ENCODE measurements at regions not wholly inside any gene's neighbourhood (a gene's known extent, or its start where the extent isn't known, plus 50 kb on each side); places are given as distances from the start of the nearest gene placed in this dataset.

- no peak for ATAC-seq
- no peak for TF ChIP-seq TCF4 (CRISPR knock-in tag; IDR thresholded peaks at IDR 0.05; ENCODE audit: borderline replicate concordance)
- TF ChIP-seq ZFP3 (CRISPR knock-in tag; IDR thresholded peaks at IDR 0.05): no peak
- TF ChIP-seq ISL1 (CRISPR knock-in tag; IDR thresholded peaks at IDR 0.05): no peak
- TF ChIP-seq GLIS3 (CRISPR knock-in tag; IDR thresholded peaks at IDR 0.05): no peak
- no peak for TF ChIP-seq POU6F1 (CRISPR knock-in tag; IDR thresholded peaks at IDR 0.05; ENCODE audit: borderline replicate concordance, low read depth)
- TF ChIP-seq SNAI2 (CRISPR knock-in tag; IDR thresholded peaks at IDR 0.05): no peak
- TF ChIP-seq ZNF8 (CRISPR knock-in tag; IDR thresholded peaks at IDR 0.05): no peak
- TF ChIP-seq RARB (CRISPR knock-in tag; IDR thresholded peaks at IDR 0.05): no peak
- TF ChIP-seq TOX (CRISPR knock-in tag; IDR thresholded peaks at IDR 0.05; ENCODE audit: borderline replicate concordance): no peak
These were observed 120.4 kb downstream of the ZNF608 start for GRCh38 chr5:124626053-124626452.

- TF ChIP-seq ZNF565 (CRISPR knock-in tag; conservative IDR thresholded peaks at IDR 0.05; ENCODE audit: low read depth) (no peak), CSDC2 (CRISPR knock-in tag; IDR thresholded peaks at IDR 0.05) (no peak), ZFP30 (CRISPR knock-in tag; IDR thresholded peaks at IDR 0.05) (no peak), ESRRG (CRISPR knock-in tag; IDR thresholded peaks at IDR 0.05) (no peak), GLIS3 (CRISPR knock-in tag; IDR thresholded peaks at IDR 0.05) (no peak)
- no peak for ATAC-seq
These were observed 123.2 kb downstream of the ZNF608 start for GRCh38 chr5:124623265-124623664.

- no peak for TF ChIP-seq BACH2 (CRISPR knock-in tag; IDR thresholded peaks at IDR 0.05; ENCODE audit: borderline replicate concordance)
- TF ChIP-seq GLIS3 (CRISPR knock-in tag; IDR thresholded peaks at IDR 0.05): no peak
- TF ChIP-seq ZFP30 (CRISPR knock-in tag; IDR thresholded peaks at IDR 0.05): no peak
- TF ChIP-seq TCF4 (CRISPR knock-in tag; IDR thresholded peaks at IDR 0.05; ENCODE audit: borderline replicate concordance): no peak
- TF ChIP-seq ARNTL (CRISPR knock-in tag; IDR thresholded peaks at IDR 0.05; ENCODE audit: borderline replicate concordance, low read depth): no peak
- TF ChIP-seq POU6F1 (CRISPR knock-in tag; IDR thresholded peaks at IDR 0.05; ENCODE audit: borderline replicate concordance, low read depth): no peak
- TF ChIP-seq CREB5 (CRISPR knock-in tag; IDR thresholded peaks at IDR 0.05; ENCODE audit: low read depth): no peak
- no peak for ATAC-seq
These were observed 123.6 kb downstream of the ZNF608 start for GRCh38 chr5:124622851-124623250.

- ATAC-seq: no peak
- no peak for TF ChIP-seq ESRRG (CRISPR knock-in tag; IDR thresholded peaks at IDR 0.05)
- no peak for TF ChIP-seq POU6F1 (CRISPR knock-in tag; IDR thresholded peaks at IDR 0.05; ENCODE audit: borderline replicate concordance, low read depth)
- TF ChIP-seq ZNF70 (CRISPR knock-in tag; IDR thresholded peaks at IDR 0.05): no peak
- no peak for TF ChIP-seq ZC3H10 (CRISPR knock-in tag; IDR thresholded peaks at IDR 0.05)
- TF ChIP-seq SNAI2 (CRISPR knock-in tag; IDR thresholded peaks at IDR 0.05): no peak
- TF ChIP-seq CSRNP3 (CRISPR knock-in tag; IDR thresholded peaks at IDR 0.05): no peak
- TF ChIP-seq ISL1 (CRISPR knock-in tag; IDR thresholded peaks at IDR 0.05): no peak
- no peak for TF ChIP-seq TCF4 (CRISPR knock-in tag; IDR thresholded peaks at IDR 0.05; ENCODE audit: borderline replicate concordance)
- TF ChIP-seq TOX (CRISPR knock-in tag; IDR thresholded peaks at IDR 0.05; ENCODE audit: borderline replicate concordance): no peak
- TF ChIP-seq ZNF565 (CRISPR knock-in tag; conservative IDR thresholded peaks at IDR 0.05; ENCODE audit: low read depth): no peak
- TF ChIP-seq CSDC2 (CRISPR knock-in tag; IDR thresholded peaks at IDR 0.05): no peak
These were observed 125.2 kb downstream of the ZNF608 start for GRCh38 chr5:124621279-124621678.
